ENCODE measurements at regions not wholly inside any gene's neighbourhood (a gene's known extent, or its start where the extent isn't known, plus 50 kb on each side); places are given as distances from the start of the nearest gene placed in this dataset.
A peak's percentile ranks its signal among the peaks of the same experiment; 100 is the strongest.

- no peak for DNase-seq (ENCODE audit: low read depth)
Measured at GRCh38 chr1:87926131-87926830, 597.6 kb downstream of the LMO4 start.

GRCh38 chr1:87926921-87927320 is 598.2 kb downstream of the LMO4 start:
- DNase-seq (ENCODE audit: low read depth), result no peak

- DNase-seq (ENCODE audit: low read depth), result no peak
Measured at GRCh38 chr1:87927391-87928280, 599.0 kb downstream of the LMO4 start.

- no peak for DNase-seq (ENCODE audit: low read depth)
Measured at GRCh38 chr1:87928623-87929022, 599.9 kb downstream of the LMO4 start.

GRCh38 chr1:87929906-87930305 is 601.2 kb downstream of the LMO4 start:
- no peak for DNase-seq (ENCODE audit: low read depth)

GRCh38 chr1:87930796-87931195 is 602.1 kb downstream of the LMO4 start:
- DNase-seq (ENCODE audit: low read depth), result no peak

- DNase-seq (ENCODE audit: low read depth), result no peak
Measured at GRCh38 chr1:87933171-87933570, 604.5 kb downstream of the LMO4 start.

GRCh38 chr1:87935130-87935529 is 606.5 kb downstream of the LMO4 start:
- no peak for DNase-seq (ENCODE audit: low read depth)

GRCh38 chr1:87937831-87938395 is 609.2 kb downstream of the LMO4 start:
- no peak for DNase-seq (ENCODE audit: low read depth)

GRCh38 chr1:87938631-87939030 is 610.0 kb downstream of the LMO4 start:
- no peak for DNase-seq (ENCODE audit: low read depth)

- no peak for DNase-seq (ENCODE audit: low read depth)
Measured at GRCh38 chr1:87939444-87939843, 610.8 kb downstream of the LMO4 start.

- DNase-seq (ENCODE audit: low read depth), result no peak
Measured at GRCh38 chr1:87940421-87940820, 611.7 kb downstream of the LMO4 start.

GRCh38 chr1:87941337-87941946 is 612.8 kb downstream of the LMO4 start:
- no peak for DNase-seq (ENCODE audit: low read depth)

GRCh38 chr1:87942165-87942564 is 613.5 kb downstream of the LMO4 start:
- DNase-seq (ENCODE audit: low read depth), result no peak

GRCh38 chr1:87949711-87950110 is 621.0 kb downstream of the LMO4 start:
- DNase-seq (ENCODE audit: low read depth), result no peak

- DNase-seq (ENCODE audit: low read depth), result no peak
Measured at GRCh38 chr1:87950369-87950768, 621.7 kb downstream of the LMO4 start.

GRCh38 chr1:87951409-87951808 is 622.7 kb downstream of the LMO4 start:
- DNase-seq (ENCODE audit: low read depth), result no peak

- no peak for DNase-seq (ENCODE audit: low read depth)
Measured at GRCh38 chr1:87951852-87952251, 623.2 kb downstream of the LMO4 start.

GRCh38 chr1:87953121-87953520 is 624.4 kb downstream of the LMO4 start:
- no peak for DNase-seq (ENCODE audit: low read depth)

GRCh38 chr1:87953732-87954344 is 625.2 kb downstream of the LMO4 start:
- peak; percentile 71 for DNase-seq (ENCODE audit: low read depth)

- DNase-seq (ENCODE audit: low read depth), result no peak
Measured at GRCh38 chr1:87955038-87955437, 626.4 kb downstream of the LMO4 start.

GRCh38 chr1:87956072-87956471 is 627.4 kb downstream of the LMO4 start:
- DNase-seq (ENCODE audit: low read depth), result peak; percentile 98
